NCI-H345 treated with DMSO at 0.1 percent for 48 hours (cell line): ENCODE measurements at regions not wholly inside any gene's neighbourhood (a gene's known extent, or its start where the extent isn't known, plus 50 kb on each side); places are given as distances from the start of the nearest gene placed in this dataset.
"Not testable (repeated sequence)": the region's sequence is repeated elsewhere in the genome, so short reads cannot be mapped to it uniquely, and the experiment has no call there.

Source experiments
- DNase-seq: peaks from one replicate; lab custom pipeline; 2025; ENCODE audit not compliant: unreplicated experiment; lab: John Stamatoyannopoulos, UW

DNA sequence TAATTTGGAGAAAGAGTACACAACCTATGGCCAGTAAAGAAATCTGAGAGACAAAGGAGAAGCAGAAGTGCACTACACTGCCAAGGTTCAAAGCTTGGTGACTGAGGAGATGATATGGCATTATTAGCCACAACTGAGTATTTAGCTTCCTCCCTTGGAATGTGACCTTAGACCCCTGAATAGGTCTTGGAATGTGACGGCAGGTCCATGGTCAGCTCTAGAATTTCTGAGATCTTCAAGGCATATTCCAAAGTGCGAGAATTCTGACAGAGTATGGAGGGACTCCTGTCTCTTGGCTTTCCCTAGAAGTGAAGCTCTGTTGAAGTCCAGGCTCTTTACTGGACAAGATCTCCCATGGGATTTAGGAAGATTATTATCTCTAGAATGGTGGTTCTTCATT lies 130.0 kb upstream of the FN1 start:
- no peak for DNase-seq

DNA sequence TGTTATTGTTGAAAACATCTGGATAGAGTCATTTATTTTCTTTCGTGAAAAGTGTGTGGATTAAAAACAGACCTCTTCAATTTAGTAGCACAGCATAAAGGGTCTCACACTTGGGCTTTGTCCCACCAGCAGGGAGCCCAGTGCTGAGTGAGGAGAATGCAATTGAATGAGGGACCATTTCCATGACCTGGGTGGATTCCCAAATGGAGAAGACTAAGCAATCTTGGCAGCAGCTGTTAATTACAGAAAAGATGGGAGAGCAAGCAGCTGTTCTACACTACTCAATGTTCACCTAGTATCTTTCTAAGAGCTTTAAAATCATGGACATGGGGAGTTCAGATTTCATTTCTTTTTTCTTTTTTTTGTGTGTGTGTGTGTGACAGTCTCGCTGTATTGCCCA lies 121.8 kb upstream of the FN1 start:
- no peak for DNase-seq

DNA sequence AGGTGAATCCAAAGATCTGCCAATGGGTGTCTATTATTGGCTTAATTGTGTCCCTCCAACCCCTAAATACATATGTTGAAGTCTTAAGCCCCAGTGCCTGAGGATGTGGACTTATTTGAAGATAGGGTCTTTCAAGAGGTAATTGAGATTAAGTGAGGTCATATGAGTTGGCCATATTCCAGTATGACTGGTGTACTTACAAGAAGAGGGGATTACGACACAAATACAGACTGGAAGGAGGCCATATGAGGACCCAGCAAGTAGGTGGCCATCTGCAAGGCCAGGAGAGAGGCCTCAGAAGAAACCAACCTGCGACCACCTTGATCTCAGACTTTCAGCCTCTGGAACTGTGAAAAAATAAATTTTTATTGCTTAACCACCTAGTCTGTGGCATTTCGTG lies 121.1 kb upstream of the FN1 start:
- no peak for DNase-seq

DNA sequence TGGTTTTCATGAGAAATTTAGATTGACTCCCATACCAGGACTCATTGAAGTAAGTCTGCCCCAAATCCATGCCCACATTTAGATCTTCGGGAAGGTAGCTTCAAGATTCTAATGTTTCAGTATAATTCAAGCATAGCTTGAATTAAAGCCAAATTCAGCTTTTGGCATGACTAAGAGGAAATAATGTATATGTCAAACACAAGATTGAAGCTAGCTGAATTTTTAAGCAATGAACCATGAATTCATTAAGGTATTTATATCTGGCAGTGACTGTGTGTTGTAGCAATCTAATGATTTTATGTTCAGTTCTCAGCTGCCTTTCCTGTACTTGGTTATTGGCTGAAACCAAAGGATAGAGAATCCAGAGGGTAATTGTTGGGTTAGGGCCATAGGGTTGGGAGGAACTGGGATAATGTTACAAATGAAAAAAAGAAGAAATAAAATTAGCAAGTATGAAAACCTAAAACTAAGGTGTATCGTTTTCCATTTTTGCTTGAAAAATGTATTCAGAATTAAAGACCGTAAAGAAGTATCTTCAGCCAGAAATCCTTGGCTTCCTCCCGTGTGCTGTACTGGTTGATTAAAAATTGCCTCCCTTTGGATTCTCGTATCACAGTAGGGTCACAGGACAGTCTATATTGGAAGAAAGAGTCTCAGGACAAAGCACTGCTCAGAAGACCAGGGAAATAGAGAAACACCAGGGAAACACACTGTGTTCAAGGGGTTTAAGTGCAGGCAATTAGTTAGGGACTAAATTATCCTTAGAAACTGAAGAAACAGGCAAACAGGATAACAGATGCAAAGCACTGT lies 119.0 kb upstream of the FN1 start:
- DNase-seq = no peak

DNA sequence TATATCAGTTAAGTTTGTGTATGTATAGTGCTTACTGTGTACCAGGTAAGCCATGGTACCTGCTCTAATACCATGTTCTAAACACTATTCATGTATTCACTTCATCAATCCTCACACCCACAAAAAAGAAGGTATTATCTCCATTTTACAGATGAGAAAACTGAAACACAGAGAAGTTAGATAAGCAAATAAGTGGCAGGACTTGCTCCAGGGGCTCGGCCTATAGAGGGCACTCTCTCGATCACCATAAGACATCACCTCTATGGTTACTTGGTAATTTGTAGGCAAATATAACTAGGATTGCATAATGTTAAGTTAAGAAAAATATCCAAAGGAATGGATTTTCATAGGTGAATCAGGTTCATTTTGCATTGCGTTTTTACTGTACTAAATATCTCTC lies 118.1 kb upstream of the FN1 start:
- no peak for DNase-seq

DNA sequence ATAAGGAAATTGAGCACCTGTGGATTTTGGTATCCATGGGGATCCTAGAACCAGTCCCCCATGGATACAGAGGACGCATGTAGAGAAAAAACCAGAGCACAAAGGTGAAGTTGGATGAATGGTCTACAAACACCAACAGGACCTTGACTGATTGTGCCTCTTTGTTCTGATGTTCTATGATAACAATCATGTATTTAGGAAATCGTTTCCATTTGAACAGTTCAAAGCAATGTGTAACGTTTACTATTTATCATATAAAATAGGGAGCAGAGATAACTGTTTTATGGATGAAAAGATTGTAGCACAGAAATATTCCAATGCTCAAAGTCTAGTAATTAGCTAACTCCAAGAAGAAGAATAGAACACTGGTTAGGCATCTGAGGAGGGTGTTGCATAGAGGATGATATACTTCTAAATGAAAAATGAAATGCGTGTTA lies 116.3 kb upstream of the FN1 start:
- DNase-seq = no peak

DNA sequence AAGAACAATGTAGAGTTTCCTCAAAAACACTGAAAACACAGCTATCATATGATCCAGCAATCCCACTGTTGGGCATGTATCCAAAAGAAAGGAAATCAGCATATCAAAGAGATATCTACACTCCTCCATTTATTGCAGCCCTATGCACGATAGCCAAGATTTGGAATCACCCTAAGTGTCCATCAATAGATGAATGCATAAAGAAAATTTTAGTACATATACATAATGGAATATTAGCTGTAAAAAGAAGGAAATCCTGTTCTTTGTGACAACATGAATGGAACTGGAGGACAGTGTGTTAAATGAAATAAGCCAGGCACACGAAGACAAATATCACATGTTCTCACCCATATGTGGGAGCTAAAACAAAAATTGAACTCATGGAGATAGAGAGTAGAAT lies 114.5 kb upstream of the FN1 start:
- DNase-seq = no peak

DNA sequence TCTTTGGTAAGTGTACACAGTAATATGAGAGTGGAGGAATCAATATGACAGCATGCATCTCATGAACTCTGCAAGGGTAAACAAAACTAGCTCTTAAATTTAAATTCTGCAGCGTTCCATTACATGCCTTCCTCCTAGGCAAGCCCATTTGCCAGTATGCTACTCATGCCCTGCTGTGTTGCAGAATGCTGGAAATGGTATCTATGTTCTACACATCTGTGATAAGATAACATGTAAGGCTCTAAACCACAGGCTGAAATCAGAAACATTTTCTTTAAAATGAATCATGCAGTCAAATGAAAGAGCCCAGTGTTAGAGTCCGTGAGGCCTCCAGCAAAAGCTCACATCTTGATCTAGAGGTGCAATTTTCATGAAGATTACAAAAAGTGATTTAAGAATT lies 112.8 kb upstream of the FN1 start:
- DNase-seq = no peak

DNA sequence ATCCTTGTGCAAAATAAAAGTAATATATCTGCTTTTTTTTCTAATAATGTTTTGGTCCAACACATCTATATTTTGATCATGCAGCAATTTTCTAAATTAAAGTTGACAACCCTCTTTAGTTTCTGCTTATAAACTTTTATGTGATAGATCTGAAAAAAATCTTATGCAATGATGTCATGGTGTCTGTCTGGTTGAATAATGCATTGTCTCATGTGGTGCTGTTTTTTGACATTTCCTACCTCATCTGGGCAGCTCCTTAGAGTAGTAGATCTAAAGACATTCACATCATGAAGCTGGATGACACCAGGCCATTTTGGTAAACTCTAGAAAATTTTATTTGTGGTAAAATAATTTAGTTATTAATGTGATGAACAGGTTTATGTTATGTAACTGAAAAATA lies 106.8 kb upstream of the FN1 start:
- DNase-seq = no peak

DNA sequence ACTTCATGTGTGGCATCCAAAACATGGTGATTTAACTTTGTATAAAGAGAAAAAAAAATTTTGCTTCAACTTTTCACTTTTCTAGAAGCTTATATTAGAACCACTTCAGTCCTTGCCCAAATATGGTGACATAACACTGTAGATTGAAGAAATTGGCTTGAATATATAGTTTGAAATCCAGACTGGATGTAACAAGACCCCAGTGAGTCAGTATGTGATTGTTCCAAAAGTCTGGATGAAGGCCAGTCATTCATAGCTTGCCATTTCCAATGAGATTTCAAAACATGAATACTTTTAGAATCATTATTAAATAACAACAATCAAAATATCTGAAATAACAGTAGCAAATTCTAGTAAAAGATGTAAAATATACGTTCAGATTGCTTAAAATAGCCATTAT lies 104.8 kb upstream of the FN1 start:
- no peak for DNase-seq

DNA sequence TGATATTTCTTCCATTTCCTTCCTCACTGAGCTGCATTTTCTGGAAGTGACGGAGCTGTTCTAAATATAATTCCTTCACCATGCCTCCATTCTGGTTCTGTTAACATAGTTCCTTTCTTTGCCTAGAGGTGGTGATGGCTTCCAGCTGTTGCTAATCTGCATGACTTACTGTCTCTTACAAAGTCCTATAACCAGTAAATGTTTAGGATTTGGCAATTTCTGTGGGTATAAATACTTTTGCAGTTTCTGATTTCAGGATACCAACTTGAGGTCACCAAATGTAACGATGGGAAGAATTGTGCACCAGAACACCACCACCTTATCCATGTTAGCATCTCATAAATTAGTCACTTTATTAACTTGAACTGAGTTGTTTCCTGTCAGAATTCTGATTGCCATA lies 101.7 kb upstream of the FN1 start:
- no peak for DNase-seq

DNA sequence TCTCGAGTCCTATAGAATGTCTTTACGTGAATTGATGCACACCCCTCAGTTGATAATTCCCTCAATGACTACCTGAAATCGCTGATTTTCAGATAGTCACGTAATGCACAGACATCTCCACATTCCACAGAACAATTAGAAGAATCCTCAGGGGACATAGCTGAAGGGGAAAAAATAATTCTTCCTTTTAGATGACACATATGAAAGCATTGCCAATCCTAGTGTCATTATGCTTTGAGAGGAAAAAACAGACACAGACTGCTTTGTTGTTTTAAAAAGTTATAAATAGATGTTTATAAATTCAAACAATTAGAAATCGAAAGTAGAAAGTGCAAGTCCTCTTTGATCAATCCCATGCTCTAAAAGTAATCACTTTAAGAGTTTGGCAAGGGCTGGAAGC lies 100.6 kb upstream of the FN1 start:
- no peak for DNase-seq

DNA sequence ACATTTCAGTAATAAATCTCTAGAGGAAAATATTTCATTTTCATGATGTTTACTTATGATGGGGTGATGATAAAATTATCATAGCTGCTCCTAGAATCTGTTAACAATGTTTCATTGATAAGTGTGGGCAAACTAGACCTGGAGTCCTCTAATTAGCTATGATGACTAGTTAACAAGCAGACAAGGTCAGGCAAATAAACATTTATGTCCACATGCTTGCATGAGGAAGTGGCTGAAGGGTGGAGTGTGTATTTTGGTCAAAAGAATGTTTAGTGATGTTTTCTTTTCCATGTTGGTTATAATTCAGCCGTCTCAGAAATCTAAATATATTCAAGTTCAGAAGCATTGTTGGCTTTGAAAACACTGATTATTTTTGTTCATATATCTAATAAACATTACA lies 99.9 kb upstream of the FN1 start:
- no peak for DNase-seq

DNA sequence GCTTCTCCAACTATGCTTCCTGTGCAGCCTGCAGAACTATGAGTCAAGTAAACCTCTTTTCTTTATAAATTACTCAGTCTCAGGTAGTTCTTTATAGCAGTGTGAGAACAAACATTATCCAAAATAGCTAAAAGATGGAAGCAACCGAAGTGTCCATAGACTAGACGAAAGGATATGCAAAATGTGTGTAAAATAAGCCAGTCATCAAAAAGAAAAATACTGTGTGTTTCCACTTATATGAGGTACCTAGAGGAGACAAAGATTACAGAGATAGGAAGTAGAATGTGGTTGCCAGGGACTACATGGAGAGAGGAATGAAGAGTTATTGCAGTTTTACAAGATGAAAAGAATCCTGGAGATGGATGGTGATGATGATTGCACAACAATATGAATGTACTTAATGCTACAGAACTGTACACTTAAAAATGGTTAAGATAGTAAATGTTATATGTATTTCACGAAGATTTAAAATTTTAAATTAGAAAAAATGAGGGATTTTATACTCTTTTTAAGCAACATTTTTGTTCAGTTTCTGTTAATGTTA lies 99.3 kb upstream of the FN1 start:
- no peak for DNase-seq

DNA sequence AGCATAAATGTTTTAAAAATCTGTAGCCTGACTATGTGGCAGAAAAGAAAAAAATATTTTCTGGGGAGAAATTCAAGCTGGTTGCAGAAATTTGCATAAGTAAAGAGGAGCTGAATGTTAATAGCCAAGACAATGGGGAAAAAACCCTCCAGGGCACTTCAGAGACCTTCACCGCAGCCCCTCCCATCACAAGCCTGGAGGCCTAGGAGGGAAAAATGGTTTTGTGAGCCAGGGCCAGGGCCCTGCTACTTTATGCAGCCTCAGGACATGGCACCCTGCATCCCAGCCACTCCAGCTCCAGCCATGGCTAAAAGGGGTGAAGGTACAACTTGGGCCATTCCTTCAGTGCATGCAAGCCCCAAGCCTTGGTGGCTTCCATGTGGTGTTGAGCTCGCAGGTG lies 97.8 kb upstream of the FN1 start:
- not testable (repeated sequence) for DNase-seq

DNA sequence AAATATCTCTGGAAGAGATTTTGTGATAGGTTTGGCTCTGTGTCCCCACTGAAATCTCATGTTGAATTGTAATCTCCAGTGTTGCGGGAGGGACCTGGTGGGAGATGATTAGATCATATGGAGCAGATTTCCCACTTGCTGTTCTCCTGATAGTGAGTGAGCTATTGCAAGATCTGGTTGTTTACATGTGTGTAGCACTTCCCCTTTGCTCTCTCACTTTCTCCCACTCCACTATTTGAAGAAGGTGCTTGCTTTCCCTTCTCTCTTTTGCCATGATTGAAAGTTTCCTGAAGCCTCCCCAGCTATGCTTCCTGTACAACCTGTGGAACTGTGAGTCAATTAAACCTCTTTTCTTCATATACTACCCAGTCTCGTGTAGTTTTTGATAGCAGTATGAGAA lies 97.0 kb upstream of the FN1 start:
- no peak for DNase-seq

DNA sequence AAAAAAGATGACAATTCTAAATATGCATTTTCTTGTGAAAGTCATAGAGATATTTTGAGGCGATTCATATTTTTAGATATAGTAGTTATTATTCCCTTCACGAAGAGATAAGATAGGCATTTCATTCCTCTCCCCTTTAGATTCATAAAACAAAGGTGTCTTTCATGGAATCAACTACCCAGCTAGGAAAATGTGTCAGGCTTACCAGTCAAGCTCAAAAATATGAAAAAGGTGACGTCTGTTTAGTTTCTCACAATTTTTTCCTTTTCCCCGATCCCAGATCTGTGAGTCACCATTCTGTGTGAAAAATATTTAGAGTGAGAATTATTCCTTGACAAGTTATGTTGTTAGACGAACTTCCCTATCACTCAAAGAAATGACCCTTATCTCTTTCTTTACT lies 95.4 kb upstream of the FN1 start:
- no peak for DNase-seq

DNA sequence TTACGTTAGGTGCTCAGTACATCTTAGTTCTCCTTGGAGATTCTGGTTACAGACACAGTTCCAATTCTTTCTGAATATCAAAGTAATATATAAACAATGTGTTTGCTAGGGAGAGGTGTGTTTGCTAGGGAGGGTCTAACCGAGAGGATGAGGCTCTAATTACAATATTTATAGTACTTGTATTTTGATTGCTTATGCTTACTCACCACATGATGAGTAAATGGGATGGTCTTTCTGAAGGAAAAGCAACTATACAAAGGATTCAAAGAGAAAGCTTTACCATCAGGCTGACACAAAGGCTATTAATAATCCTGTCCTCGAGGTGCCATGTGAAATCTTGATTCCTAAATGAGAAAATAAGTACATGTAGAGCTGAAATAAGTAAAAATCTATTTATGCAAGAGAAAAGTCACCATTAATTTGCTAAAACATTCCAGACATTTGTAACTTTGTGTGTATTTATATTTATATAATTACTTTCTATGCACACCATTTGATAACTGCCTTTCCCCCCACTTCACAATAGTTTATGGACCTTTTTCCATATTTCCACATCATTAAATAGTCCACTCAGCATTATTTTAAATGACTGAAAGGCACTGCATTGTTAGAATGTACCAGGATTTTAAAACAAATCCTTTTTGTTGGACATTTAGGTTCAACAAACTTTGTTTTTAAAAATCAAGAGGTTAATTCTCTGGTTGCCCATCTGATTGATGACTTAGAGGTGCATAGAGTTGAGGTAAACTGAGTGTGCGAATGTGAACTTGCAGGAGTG lies 94.5 kb upstream of the FN1 start:
- no peak for DNase-seq

DNA sequence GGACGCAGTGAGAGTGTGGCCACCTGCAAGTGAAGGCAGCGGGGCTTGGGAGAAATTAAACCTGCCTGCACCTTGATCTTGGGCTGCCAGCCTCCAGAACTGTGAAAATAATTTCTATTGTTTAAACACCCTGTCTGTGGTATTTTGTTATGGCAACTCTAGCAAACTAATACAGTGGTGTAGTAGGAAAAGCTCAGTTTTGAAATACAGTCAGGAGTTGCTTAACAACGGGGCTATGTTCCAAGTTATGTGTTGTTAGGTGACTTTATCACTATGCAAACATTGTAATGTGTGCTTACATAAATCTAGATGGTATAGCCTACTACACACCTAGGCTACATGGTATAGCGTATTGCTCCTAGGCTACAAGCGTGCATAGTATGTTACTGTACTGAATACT lies 93.4 kb upstream of the FN1 start:
- DNase-seq = no peak

DNA sequence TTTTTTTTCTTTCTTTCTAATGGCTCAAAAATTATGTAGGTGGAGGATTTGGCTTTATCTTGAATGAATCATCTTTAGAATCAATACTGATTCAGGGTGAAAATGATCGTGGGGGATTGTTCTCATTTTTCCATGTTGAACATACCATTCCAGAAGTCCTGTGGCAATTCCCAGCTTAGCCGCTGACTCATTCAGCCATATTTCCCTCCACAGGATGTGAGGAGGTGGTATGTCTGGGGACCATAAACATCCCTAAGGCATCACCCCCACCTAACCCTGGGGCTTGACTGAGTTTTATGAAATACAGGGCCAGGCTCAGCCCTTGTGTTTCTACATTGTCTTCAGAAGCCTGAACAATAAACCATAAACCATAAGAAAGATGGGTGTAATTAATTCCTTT lies 92.7 kb upstream of the FN1 start:
- no peak for DNase-seq

DNA sequence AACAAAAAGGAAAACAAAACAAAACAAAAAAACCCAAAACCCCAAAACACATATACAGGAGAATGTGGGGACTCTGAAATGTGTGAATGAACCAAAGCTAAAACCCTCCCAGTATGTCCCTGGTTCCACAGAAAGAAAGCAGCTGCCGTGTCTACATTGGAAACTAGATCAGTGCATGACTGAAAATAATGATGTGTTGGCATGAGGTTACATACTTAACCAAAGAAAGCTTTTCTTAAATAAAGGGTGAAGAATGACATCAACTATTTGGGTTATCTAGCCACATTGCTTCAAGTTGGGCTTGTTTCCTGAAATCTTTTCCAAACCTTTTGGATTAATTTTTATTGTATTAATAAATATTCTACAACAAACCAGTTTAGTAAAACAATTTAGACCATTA lies 91.9 kb upstream of the FN1 start:
- DNase-seq = no peak

DNA sequence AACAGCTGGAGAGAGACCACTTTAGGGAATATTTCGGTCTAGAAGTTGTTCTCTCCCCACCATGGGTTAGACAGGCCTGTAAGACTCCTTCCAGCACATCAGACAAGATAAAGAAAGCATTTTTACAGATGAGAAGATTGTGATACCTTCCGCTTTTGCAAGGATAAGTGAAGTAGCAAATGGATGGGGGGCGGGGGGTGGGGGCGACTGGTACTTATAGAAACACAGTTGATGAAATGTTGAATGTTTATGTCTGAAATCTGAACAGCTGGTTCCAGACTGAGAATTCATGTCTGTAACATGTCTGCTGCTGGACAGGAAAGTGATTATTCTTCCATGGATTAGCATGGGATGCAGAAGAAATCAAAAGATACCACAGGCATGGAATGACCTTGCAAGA lies 90.5 kb upstream of the FN1 start:
- DNase-seq = no peak
